Tongue (tissue), 1 donor: ENCODE measurements at regions not wholly inside any gene's neighbourhood (a gene's known extent, or its start where the extent isn't known, plus 50 kb on each side); places are given as distances from the start of the nearest gene placed in this dataset.
"Not testable (repeated sequence)": the region's sequence is repeated elsewhere in the genome, so short reads cannot be mapped to it uniquely, and the experiment has no call there.

Experiments used
- DNase-seq: peaks from one replicate; pipeline ENCODE4 v3.0.0-alpha.2; 2015

GRCh38 chr15:84152381-84152979 lies 83.1 kb upstream of the GOLGA6L4 start:
- DNase-seq, result not testable (repeated sequence)

- not testable (repeated sequence) for DNase-seq
These were observed 81.9 kb upstream of the GOLGA6L4 start for GRCh38 chr15:84153655-84154140.

- not testable (repeated sequence) for DNase-seq
These were observed 81.3 kb upstream of the GOLGA6L4 start for GRCh38 chr15:84154314-84154713.

GRCh38 chr15:84154787-84155186 lies 80.8 kb upstream of the GOLGA6L4 start:
- DNase-seq, result not testable (repeated sequence)

GRCh38 chr15:84155792-84156587 lies 79.6 kb upstream of the GOLGA6L4 start:
- DNase-seq, result not testable (repeated sequence)

GRCh38 chr15:84156588-84156840 lies 79.1 kb upstream of the GOLGA6L4 start:
- DNase-seq, result not testable (repeated sequence)

GRCh38 chr15:84157056-84157632 lies 78.4 kb upstream of the GOLGA6L4 start:
- not testable (repeated sequence) for DNase-seq

GRCh38 chr15:84157857-84158256 lies 77.7 kb upstream of the GOLGA6L4 start:
- not testable (repeated sequence) for DNase-seq

GRCh38 chr15:84159346-84160269 lies 76.0 kb upstream of the GOLGA6L4 start:
- peak; percentile 9 for DNase-seq

GRCh38 chr15:84164423-84165292 lies 70.9 kb upstream of the GOLGA6L4 start:
- DNase-seq, result not testable (repeated sequence)

GRCh38 chr15:84170029-84170428 lies 65.5 kb upstream of the GOLGA6L4 start:
- DNase-seq, result not testable (repeated sequence)

GRCh38 chr15:84173231-84173610 lies 62.4 kb upstream of the GOLGA6L4 start:
- DNase-seq, result not testable (repeated sequence)
